ACHN (cell line): ENCODE measurements at regions not wholly inside any gene's neighbourhood (a gene's known extent, or its start where the extent isn't known, plus 50 kb on each side); places are given as distances from the start of the nearest gene placed in this dataset.
"Not testable (repeated sequence)": the region's sequence is repeated elsewhere in the genome, so short reads cannot be mapped to it uniquely, and the experiment has no call there.

ENCODE experiments used
- DNase-seq: peaks from one replicate; pipeline ENCODE4 v3.0.0-alpha.2; 2015
- in situ Hi-C: cut with HindIII; loops from 2 replicates; pipeline ENCODE4 v1.10.0; 2017; ENCODE audit warnings: low sequenced_read_pairs, low pct_ligation_motif_present, low pct_unique_long_range_greater_than_20kb

DNA sequence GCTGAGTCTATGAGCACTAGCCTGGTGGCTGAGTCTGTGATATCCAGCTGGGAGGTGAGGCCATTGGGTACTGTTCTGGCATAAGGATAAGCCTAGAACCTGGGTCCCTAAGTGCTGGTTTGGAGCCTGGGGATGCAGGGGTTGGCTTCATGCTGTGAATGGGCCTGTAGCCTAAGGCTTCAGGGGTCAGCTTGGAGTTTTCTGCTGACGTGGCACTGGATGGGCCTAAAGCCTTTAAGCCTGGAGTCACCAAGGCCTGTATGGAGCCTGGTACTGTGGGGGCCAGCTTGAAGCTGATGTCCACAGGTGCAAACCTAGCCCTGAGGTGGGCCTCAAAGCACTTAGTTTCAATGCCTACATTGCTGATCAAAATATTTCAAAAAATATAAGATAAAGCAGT is 979.6 kb upstream of the POU3F4 start:
- in situ Hi-C loops: no loop called here
- DNase-seq: no peak

DNA sequence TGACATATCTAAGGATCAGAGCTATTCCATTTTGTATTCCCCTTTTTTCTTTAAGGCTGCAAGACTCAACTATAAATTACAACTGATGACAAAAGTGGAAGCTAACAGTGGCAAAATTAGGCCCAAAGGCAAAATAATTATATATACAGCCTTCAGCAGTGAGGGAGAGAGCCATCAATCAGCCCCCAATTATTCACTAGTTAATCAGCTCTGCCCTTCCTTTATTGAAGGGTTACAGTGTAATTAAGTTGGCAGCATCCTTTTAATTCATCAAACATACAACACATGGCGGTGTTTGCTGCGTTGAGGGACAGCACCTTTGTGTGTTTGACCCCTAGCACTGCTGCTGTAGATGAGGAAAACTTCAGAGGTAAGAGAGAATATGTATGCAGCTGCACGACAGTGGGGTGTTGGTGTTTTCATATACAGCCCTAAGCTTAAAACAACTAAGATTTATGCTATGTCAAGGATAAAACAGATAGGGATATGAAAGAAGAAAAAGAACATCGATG is 973.9 kb upstream of the POU3F4 start:
- in situ Hi-C loops: no loop called here

DNA sequence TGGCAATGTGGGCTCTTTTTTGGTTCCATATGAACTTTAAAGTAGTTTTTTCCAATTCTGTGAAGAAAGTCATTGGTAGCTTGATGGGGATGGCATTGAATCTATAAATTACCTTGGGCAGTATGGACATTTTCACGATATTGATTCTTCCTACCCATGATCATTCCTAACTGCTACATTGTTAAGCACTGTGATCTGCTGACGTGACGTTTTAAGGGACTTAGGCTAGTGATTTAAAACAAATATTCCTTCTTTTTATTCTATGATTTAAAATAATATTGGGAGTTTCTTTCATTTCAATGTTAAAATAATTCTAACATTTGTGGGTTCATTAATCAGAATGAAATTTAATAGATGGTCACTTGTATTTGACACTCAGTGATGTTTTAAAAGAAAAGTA is 970.9 kb upstream of the POU3F4 start:
- DNase-seq, in situ Hi-C loops: not testable (repeated sequence)

More for the DNA sequence above, 973.9 kb upstream of the POU3F4 start:
- DNase-seq: no peak

DNA sequence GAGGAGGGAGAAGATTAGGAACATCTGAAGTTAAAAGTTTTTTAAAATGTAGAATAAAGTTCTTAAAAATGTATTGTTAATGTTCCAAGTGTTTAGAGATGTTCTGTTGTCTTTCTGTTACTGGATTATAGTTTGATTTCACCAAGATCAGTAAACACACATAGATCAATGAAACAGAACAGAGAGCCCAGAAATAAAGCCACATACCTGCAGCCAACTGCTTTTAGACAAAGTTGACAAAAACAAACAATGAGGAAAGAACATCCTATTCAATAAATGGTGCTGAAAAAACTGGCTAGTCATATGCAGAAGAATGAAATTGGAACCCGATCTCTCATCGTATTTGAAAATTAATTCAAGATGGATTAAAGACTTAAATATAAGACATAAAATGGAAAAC is 966.3 kb upstream of the POU3F4 start:
- no peak for DNase-seq
- in situ Hi-C loops: no loop called here

DNA sequence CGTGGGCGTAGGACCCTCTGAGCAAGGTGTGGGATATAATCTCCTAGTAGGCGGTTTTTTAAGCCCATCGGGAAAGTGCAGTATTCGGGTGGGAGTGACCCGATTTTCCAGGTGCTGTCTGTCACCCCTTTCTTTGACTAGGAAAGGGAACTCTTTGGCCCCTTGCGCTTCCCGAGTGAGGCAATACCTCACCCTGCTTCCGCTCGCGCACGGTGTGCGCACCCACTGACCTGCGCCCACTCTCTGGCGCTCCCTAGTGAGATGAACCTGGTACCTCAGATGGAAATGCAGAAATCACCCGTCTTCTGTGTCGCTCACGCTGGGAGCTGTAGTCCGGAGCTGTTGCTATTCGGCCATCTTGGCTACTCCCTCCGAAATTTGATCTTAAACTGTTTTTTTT is 955.9 kb upstream of the POU3F4 start:
- DNase-seq, in situ Hi-C loops: not testable (repeated sequence)

DNA sequence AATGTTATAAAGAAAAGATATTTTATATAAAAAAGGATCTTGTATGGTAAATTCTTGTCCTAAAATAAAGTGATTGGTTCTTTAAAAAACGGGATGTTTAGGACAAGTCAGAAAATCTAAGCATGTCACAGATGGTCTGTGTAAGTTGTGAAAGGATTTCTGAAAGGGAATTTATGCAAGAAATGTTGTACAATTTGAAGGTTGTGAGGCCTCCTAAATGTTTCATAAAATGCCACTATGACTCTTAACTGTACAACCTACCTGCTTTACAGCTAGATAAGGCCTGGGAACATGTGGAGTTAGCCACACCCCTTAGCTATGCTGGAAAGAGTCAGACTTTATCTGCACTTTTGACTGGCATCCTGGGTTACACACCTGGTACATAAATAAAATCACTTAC is 951.5 kb upstream of the POU3F4 start:
- DNase-seq: no peak
- in situ Hi-C loops: no loop called here

DNA sequence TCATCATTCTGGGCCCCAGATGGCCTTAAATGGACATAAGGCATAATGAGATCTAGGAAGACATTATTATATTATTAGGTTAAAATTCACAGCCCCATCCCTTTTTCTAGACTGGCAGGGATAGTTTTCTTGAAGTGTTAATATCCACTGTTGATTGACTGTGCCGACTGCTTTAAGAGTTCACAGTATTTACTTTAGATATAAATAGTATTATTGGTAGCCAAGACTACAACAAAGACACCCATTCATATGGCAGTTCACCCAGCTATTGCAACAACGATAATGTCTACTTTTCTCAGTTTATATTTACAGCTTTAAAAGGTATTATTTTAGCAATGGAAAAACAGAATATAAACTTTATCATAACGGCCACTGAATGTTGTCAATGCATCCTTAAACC is 922.2 kb upstream of the POU3F4 start:
- no peak for DNase-seq
- in situ Hi-C loops: no loop called here

DNA sequence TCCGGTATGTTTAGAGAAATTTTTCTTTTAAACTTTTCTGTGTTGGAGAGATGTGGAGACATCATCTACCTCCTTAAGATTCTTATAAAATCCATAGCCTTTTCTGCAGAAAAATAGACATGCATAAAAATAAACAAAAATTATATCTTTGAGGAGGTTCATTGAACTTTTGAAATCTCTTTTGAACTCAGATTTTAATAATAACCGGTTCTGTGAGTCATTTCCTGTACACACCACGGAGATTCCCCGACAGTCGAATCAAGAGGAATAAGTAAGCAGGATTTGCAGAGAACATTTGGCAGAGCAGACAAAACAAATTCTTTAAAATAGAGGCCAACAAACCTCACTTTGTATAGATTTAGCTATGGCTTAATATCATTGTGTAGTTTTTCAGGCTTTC is 918.7 kb upstream of the POU3F4 start:
- in situ Hi-C loops: no loop called here
- DNase-seq: no peak

DNA sequence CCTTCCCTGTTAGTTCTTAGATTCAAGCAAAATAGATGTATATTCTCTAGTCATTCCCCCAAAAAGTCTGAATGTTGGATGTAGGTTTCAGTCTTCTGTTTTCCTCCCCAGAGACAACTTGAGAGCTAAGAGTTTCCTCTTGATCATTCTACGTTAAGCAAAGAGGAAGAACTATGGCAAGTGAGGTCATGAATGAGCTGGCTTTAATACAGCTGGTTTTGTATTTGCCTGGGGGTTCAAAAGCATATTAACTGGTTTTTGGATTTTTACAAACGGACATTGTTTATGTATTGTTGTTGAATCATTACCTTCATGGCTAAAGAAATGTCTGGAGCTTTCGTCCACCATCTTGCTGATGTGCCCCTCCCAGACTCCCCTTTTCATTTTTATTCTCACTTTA is 916.7 kb upstream of the POU3F4 start:
- DNase-seq: no peak
- in situ Hi-C loops: no loop called here

DNA sequence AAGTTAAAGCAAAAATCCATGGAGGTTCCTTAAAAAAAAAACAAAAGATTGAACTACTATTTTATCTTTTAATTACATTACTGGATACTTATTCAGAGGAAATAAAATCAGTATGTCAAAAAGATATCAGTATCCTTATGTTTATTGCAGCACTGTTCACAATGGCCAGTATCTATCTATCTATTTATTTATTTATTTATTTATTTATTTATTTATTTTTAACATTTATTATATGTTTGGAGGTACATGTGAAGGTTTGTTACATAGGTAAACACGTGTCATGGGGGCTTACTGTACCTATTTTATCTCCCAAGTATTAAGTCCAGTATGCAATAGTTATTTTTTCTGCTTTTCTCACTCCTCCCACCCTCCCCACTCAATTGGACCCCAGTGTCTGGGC is 881.1 kb upstream of the POU3F4 start:
- in situ Hi-C loops: no loop called here
- DNase-seq: no peak

DNA sequence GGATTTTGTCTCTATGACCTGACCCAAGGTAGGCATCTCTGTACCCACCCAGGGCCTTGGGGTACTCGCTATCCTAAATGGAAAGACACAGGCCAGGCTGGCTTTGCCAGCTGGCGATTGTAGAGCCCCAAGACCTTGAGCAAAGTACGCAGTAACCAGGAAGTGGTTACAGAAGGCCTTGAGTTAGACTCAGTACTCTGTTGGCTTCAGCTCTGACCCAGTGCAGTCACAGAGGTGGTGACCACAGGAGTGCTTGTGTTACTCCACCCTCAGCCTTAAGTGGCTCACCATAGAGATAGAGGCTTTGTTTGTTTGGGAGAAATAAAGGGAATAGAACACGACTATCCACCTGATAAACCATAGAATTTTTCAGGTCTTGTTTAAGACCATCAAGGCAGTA is 880.5 kb upstream of the POU3F4 start:
- in situ Hi-C loops: no loop called here
- DNase-seq: no peak

DNA sequence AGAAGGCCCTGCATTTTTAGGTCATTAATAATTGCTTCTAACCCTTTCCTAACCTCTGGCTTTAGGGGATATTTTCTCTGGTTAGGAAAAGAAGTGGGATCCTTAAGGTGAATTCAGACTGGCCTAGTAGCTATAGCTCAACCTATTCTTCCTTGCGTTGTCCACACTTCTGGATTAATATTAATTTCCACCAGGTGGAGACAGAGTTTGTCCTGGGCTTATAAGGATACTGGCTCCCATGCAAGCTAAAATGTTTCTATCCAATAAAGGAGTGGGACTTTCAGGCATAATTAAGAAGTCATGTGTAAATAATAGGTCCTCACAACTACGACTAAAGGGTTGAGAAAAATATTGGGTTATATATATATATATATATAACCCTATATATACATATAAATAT is 860.0 kb upstream of the POU3F4 start:
- DNase-seq: peak; percentile 29
- in situ Hi-C loops: no loop called here

DNA sequence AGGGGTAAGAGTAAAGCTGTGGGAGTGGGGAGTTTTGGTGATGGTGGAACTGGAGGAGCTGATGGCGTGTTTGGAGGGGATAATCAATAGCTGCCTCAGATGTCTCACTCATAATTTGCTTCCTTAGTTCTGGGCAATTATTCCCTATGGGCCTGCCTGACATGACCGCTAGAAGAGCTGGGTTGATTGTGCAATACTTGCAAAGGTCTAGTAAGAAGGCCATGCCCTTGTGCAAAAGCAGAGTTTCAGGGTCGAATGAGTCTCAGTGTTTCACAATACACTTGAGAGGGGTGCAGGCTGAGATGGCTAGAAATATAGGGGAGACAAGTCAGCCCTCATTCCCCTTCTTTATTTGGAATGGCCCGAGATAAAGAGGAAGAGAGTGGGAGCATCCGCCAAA is 858.4 kb upstream of the POU3F4 start:
- no peak for DNase-seq
- in situ Hi-C loops: no loop called here

DNA sequence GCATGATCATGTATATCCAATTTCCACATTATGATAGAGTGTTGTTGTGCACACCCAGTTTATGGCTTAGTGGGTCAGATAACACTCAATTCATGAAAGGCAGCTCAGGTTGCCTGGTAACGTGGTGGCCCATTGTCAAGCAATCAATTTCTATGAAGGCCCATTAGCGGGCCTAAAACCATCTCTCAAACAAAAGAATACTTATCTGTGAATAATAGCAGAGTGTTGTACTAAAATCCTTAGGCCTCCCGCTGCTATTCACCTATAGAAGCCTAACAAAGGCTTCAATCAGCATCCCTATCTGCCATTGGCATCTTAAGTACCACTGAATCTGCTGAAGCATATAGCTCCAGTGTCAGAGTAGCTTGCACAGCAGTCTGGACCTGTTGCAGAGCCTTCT is 849.6 kb upstream of the POU3F4 start:
- in situ Hi-C loops: no loop called here
- DNase-seq: no peak

DNA sequence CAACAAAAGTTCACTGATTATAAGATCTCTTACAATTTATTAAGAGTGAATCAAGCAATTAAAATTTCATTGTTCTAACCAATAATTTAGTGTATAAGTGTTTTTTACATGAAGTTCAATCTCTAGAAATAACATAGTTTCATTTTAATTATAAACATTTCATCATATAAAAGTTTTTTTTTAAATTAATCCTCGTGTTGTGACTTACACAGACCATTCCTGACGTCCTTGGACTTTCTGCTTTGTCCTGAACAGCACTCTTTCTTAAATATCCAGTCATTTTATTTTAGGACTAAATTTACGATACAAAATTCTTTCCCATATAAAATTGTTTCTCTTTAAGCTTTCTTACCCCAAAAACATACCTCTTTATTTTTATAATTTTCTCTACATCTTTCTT is 841.7 kb upstream of the POU3F4 start:
- DNase-seq: no peak
- in situ Hi-C loops: no loop called here

DNA sequence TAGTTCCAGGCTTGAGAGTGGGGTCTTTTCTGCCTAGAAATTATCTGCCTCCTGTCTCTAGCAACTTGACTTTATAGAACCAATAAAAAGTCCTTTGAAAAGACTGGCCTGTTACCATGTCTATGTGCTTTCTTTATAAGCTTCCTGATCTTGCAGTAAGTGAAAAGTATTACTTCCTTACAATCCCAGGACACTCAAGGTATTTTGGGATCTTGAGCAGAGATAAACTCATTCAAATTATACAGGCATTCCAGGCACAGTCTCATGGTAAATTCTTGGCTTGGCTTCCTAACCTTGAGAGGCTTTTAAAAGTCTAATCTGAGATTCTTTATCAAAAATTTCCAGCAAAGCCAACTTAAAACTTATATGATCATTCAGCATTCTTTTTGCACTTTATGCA is 833.0 kb upstream of the POU3F4 start:
- in situ Hi-C loops: no loop called here
- no peak for DNase-seq

DNA sequence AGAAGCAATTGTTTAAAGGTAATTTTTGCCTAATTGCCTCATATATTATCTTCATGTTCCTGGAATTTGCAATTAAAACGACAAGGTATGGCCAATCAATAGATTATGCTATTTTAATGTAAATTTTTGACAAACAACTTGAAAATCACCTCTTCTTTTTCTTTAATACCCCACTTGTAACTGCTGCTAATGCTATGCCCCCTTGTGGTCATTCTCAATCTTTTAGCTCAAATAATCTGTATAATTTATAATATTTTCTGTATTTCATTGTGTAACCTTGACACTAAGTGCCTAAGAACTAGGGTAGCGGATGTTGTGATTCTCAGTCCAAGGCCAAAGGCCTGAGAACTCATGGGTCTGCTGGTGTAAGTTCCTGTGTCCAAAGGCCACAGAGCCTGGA is 831.7 kb upstream of the POU3F4 start:
- in situ Hi-C loops: no loop called here
- DNase-seq: peak; percentile 1

DNA sequence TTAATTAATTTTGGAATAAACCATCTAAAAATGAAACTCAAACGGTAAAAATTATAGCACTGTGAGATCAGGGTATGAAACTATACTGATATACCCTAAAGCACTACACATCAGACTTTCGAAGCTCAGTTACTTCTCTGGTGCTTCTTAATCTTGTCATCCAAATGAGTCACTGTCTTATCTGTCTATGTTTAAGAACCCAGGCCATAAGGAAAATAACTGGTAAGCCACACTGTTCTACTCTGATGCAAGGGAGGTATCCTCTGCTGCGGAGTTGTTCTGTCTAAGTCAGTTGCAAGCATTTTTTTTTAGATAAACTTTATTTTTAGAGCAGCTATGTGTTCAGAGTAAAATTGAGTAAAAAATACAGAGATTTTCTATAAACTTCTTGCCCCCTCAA is 830.8 kb upstream of the POU3F4 start:
- no peak for DNase-seq
- in situ Hi-C loops: no loop called here

DNA sequence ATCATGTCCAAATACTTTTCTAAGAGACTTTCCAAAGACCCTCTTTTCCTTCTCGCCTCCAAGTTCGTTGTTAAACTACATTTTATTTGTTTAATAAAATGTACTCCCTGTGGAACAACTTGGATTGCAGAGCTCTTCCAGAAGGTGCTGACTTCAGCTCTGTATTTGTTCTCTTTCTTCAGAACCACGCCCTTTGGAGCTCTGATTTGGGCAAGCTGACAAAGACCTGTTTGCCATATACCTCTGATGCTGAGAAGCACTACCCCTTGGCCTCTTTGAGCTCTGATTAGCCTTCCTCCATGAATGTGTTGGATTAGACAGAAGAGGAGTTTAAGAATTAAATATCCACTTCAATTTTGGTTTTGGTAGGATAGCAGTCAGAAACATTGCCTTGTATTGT is 815.1 kb upstream of the POU3F4 start:
- in situ Hi-C loops: no loop called here
- DNase-seq: no peak

DNA sequence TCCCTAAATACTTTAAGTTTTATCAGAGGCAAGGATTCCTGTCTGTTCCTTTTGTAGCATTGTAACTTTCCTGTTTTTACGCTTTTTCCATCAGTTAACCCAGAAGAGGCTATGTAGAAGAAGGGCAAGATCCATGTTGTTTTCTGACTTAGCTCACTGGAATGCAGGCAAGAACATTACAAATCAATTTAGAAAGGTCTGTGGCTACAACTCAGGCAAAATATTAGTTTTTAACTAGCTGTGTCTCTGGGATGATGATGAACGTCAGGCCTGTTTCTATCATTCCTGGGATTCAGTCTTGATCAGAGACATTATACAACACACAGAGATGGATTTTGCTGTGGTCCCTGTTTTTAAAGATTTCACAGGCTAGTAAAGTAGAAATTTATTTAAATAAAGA is 813.0 kb upstream of the POU3F4 start:
- in situ Hi-C loops: no loop called here
- peak; percentile 1 for DNase-seq

DNA sequence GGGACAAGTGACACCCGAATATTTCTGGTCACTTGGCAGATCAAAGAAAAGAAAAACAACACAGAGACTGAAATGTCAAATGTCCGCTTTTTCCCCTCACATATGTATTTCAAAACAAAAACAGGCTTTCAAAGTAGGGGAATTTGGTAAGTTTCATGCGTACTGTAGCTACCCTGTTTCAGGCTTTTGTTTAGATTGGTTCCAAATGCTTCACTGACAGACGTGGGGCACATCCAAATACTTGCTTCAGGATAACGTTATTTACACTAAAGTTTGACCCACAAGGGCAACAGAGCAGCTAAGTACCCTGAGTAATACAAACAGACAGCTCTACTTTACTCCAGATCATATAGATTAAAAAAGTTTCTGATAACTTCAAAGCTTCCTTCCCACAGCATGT is 804.5 kb upstream of the POU3F4 start:
- no peak for DNase-seq
- in situ Hi-C loops: no loop called here
